ENCODE measurements at regions not wholly inside any gene's neighbourhood (a gene's known extent, or its start where the extent isn't known, plus 50 kb on each side); places are given as distances from the start of the nearest gene placed in this dataset.

DNA sequence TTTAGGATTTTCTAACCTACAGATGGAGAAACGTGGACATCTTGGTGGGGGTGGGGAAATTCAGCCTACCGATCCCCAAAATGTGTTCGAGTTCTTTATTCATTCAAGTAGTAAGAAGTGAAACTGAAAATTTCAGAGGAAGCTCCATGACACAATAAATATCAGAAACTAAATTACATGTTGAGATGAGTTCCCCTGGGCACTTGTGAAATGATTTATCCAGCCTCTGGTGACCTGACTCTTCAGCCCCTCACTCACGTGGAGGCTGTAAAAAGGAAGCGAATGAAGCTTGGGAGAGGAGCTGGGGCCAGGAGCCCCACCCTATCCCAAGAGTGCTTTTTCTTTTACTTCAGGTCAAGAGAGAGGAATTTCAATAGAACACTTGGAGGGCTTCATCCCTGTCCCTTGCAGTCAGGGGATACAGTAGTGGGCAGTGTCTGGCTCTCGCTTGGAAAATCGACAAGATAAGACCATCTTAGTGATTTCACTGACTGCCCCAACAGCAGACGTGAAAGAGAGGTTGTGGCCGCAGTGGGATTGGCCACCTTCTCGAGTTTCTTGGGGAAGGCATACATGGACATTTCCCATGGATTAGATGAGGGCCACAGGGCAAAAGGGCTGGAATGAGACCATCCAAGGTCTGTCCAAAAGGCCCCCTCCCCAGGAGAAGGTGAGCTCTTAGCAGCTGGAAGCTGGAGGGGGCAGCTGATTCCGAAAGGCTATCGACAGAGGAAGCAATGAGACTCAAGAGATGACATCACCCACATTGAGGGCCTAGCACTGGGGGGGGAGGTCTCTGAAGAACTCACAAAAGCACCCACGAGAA is 76.8 kb upstream of the SH3PXD2B start:
- TF ChIP-seq GATA2 (IDR thresholded peaks at IDR 0.05; ENCODE audit: low read depth, low read length) (no peak), GATA3 (IDR thresholded peaks at IDR 0.05; ENCODE audit: low read depth, low read length) (no peak)

Data from SH-SY5Y (cell line).